ENCODE measurements at regions not wholly inside any gene's neighbourhood (a gene's known extent, or its start where the extent isn't known, plus 50 kb on each side); places are given as distances from the start of the nearest gene placed in this dataset.
A peak's percentile ranks its signal among the peaks of the same experiment; 100 is the strongest.

- H3K9me3 Mint-ChIP-seq = peaks cover 6 to 9% of the 10 kb centered on the region in 2 donors
- no peak overlapping the region for H3K4me3 Mint-ChIP-seq
- H3K27me3 Mint-ChIP-seq (ENCODE audit: low read depth) = no peaks in the 10 kb centered on the region
- H3K36me3 Mint-ChIP-seq (ENCODE audit: insufficient read depth in 2 of 2) = peaks cover 3 to 8% of the 10 kb centered on the region in 2 donors
- no peaks in the 10 kb centered on the region for H3K4me1 Mint-ChIP-seq (ENCODE audit: low read depth)
- H3K27ac Mint-ChIP-seq = no peak overlapping the region
- no peak for ATAC-seq (replicated peaks in 1 of 2)
- no peak for DNase-seq
Measured at GRCh38 chr1:29725262-29725661, 488.9 kb downstream of the PTPRU start.

- peaks cover 10 to 22% of the 10 kb centered on the region in 2 donors for H3K9me3 Mint-ChIP-seq
- DNase-seq (no peak), ATAC-seq (replicated peaks in 1 of 2) (no peak)
- H3K4me3 Mint-ChIP-seq = no peak overlapping the region
- H3K27ac Mint-ChIP-seq = peak overlapping the region; percentile 26
- peaks cover 3 to 20% of the 10 kb centered on the region in 2 donors for H3K36me3 Mint-ChIP-seq (ENCODE audit: insufficient read depth in 2 of 2)
- peaks cover 15% of the 10 kb centered on the region for H3K4me1 Mint-ChIP-seq (ENCODE audit: low read depth)
- no peaks in the 10 kb centered on the region for H3K27me3 Mint-ChIP-seq (ENCODE audit: low read depth)
Measured at GRCh38 chr1:29722598-29722997, 486.3 kb downstream of the PTPRU start.

GRCh38 chr1:29719253-29719652, 482.9 kb downstream of the PTPRU start:
- DNase-seq (peak; percentile 14 to 24), ATAC-seq (replicated peaks in 1 of 2) (peak; percentile 71 to 92)
- Mint-ChIP-seq H3K4me1 (ENCODE audit: low read depth) (peaks cover 15% of the 10 kb centered on the region), H3K27ac (peak overlapping the region; percentile 39), H3K4me3 (peak overlapping the region in 1 of 2 donors; percentile 41), H3K36me3 (ENCODE audit: insufficient read depth in 2 of 2) (peaks cover 3 to 20% of the 10 kb centered on the region in 2 donors), H3K9me3 (peaks cover 10 to 22% of the 10 kb centered on the region in 2 donors), H3K27me3 (ENCODE audit: low read depth) (peaks cover 9% of the 10 kb centered on the region)

DNA sequence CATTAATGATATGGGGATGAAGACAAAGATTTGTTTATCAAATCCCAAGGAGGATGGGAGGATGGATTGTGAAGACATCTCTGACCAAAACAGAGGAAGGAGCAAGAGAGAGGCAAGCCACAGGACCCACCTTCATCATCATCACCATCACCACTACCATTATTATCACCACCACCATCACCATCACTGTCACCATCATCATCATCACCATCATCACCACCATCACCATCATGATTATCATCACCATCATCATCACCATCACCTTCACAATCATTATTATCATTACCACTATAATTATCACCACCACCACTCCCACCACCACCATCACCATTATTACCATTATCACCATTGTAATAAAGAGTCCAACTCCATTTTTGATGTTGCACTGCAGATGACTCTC, 482.5 kb downstream of the PTPRU start:
- H3K27me3 Mint-ChIP-seq (ENCODE audit: low read depth) = peaks cover 13% of the 10 kb centered on the region
- H3K4me3 Mint-ChIP-seq = peak overlapping the region in 1 of 2 donors; percentile 41
- H3K9me3 Mint-ChIP-seq = peaks cover 8 to 19% of the 10 kb centered on the region in 2 donors
- H3K27ac Mint-ChIP-seq = no peak overlapping the region
- no peak for DNase-seq
- H3K4me1 Mint-ChIP-seq (ENCODE audit: low read depth) = peaks cover 15% of the 10 kb centered on the region
- peak in 1 of 2 donors; percentile 15 for ATAC-seq (replicated peaks in 1 of 2)
- H3K36me3 Mint-ChIP-seq (ENCODE audit: insufficient read depth in 2 of 2) = peaks cover 3 to 17% of the 10 kb centered on the region in 2 donors

GRCh38 chr1:29716306-29716705, 480.0 kb downstream of the PTPRU start:
- Mint-ChIP-seq H3K27me3 (ENCODE audit: low read depth) (peaks cover 25% of the 10 kb centered on the region), H3K4me3 (no peak overlapping the region), H3K27ac (no peak overlapping the region), H3K9me3 (peaks cover 5 to 14% of the 10 kb centered on the region in 2 donors), H3K4me1 (ENCODE audit: low read depth) (peaks cover 34% of the 10 kb centered on the region), H3K36me3 (ENCODE audit: insufficient read depth in 2 of 2) (peaks cover 0 to 14% of the 10 kb centered on the region in 2 donors)
- ATAC-seq (replicated peaks in 1 of 2) (no peak), DNase-seq (no peak)

- DNase-seq (no peak), ATAC-seq (replicated peaks in 1 of 2) (no peak)
- H3K4me1 Mint-ChIP-seq (ENCODE audit: low read depth) = peaks cover 45% of the 10 kb centered on the region
- peak overlapping the region in 1 of 2 donors; percentile 21 for H3K4me3 Mint-ChIP-seq
- peaks cover 0 to 7% of the 10 kb centered on the region in 2 donors for H3K9me3 Mint-ChIP-seq
- H3K27me3 Mint-ChIP-seq (ENCODE audit: low read depth) = peaks cover 30% of the 10 kb centered on the region
- H3K27ac Mint-ChIP-seq = no peak overlapping the region
- H3K36me3 Mint-ChIP-seq (ENCODE audit: insufficient read depth in 2 of 2) = peaks cover 0 to 6% of the 10 kb centered on the region in 2 donors
Measured at GRCh38 chr1:29713857-29714256, 477.5 kb downstream of the PTPRU start.

GRCh38 chr1:29712801-29713200, 476.5 kb downstream of the PTPRU start:
- Mint-ChIP-seq H3K9me3 (peaks cover 0 to 3% of the 10 kb centered on the region in 2 donors), H3K4me3 (no peak overlapping the region), H3K36me3 (ENCODE audit: insufficient read depth in 2 of 2) (peaks cover 0 to 3% of the 10 kb centered on the region in 2 donors), H3K27ac (no peak overlapping the region), H3K27me3 (ENCODE audit: low read depth) (peaks cover 37% of the 10 kb centered on the region), H3K4me1 (ENCODE audit: low read depth) (peaks cover 51% of the 10 kb centered on the region)
- no peak for DNase-seq
- ATAC-seq (replicated peaks in 1 of 2) = no peak

GRCh38 chr1:29712284-29712651, 475.9 kb downstream of the PTPRU start:
- ATAC-seq (replicated peaks in 1 of 2) (no peak), DNase-seq (no peak)
- H3K4me3 Mint-ChIP-seq = peak overlapping the region; percentile 49 to 63
- peaks cover 0 to 2% of the 10 kb centered on the region in 2 donors for H3K9me3 Mint-ChIP-seq
- H3K27ac Mint-ChIP-seq = peak overlapping the region; percentile 16
- peaks cover 51% of the 10 kb centered on the region for H3K4me1 Mint-ChIP-seq (ENCODE audit: low read depth)
- peaks cover 0 to 1% of the 10 kb centered on the region in 2 donors for H3K36me3 Mint-ChIP-seq (ENCODE audit: insufficient read depth in 2 of 2)
- H3K27me3 Mint-ChIP-seq (ENCODE audit: low read depth) = peaks cover 39% of the 10 kb centered on the region

GRCh38 chr1:29711582-29712283, 475.4 kb downstream of the PTPRU start:
- DNase-seq (peak; percentile 79 to 80), ATAC-seq (replicated peaks in 1 of 2) (peak; percentile 85 to 90)
- Mint-ChIP-seq H3K9me3 (peaks cover 0 to 2% of the 10 kb centered on the region in 2 donors), H3K36me3 (ENCODE audit: insufficient read depth in 2 of 2) (peaks cover 0 to 1% of the 10 kb centered on the region in 2 donors), H3K4me3 (peak overlapping the region; percentile 49 to 63), H3K27ac (peak overlapping the region; percentile 45), H3K27me3 (ENCODE audit: low read depth) (peaks cover 39% of the 10 kb centered on the region), H3K4me1 (ENCODE audit: low read depth) (peaks cover 53% of the 10 kb centered on the region)

- Mint-ChIP-seq H3K27me3 (ENCODE audit: low read depth) (peaks cover 56% of the 10 kb centered on the region), H3K4me3 (peak overlapping the region; percentile 33 to 42), H3K9me3 (peaks cover 0 to 2% of the 10 kb centered on the region in 2 donors), H3K36me3 (ENCODE audit: insufficient read depth in 2 of 2) (peaks cover 0 to 1% of the 10 kb centered on the region in 2 donors), H3K27ac (peak overlapping the region; percentile 15), H3K4me1 (ENCODE audit: low read depth) (peaks cover 56% of the 10 kb centered on the region)
- peak in 1 of 2 donors; percentile 13 for ATAC-seq (replicated peaks in 1 of 2)
- DNase-seq = peak in 1 of 2 donors; percentile 18
Measured at GRCh38 chr1:29709704-29710280, 473.5 kb downstream of the PTPRU start.

GRCh38 chr1:29708796-29709703, 472.7 kb downstream of the PTPRU start:
- ATAC-seq (replicated peaks in 1 of 2) (peak in 1 of 2 donors; percentile 8), DNase-seq (no peak)
- peaks cover 0 to 2% of the 10 kb centered on the region in 2 donors for H3K9me3 Mint-ChIP-seq
- peaks cover 56% of the 10 kb centered on the region for H3K4me1 Mint-ChIP-seq (ENCODE audit: low read depth)
- H3K36me3 Mint-ChIP-seq (ENCODE audit: insufficient read depth in 2 of 2) = peaks cover 0 to 1% of the 10 kb centered on the region in 2 donors
- peak overlapping the region; percentile 15 for H3K27ac Mint-ChIP-seq
- H3K27me3 Mint-ChIP-seq (ENCODE audit: low read depth) = peaks cover 55% of the 10 kb centered on the region
- peak overlapping the region; percentile 33 to 42 for H3K4me3 Mint-ChIP-seq

GRCh38 chr1:29708381-29708780, 472.1 kb downstream of the PTPRU start:
- Mint-ChIP-seq H3K36me3 (ENCODE audit: insufficient read depth in 2 of 2) (peaks cover 0 to 1% of the 10 kb centered on the region in 2 donors), H3K27me3 (ENCODE audit: low read depth) (peaks cover 55% of the 10 kb centered on the region), H3K27ac (no peak overlapping the region), H3K4me1 (ENCODE audit: low read depth) (peaks cover 56% of the 10 kb centered on the region), H3K9me3 (no peaks in the 10 kb centered on the region), H3K4me3 (peak overlapping the region in 1 of 2 donors; percentile 23)
- ATAC-seq (replicated peaks in 1 of 2) (no peak), DNase-seq (no peak)

All from activated T-cell treated with anti-CD3 and anti-CD28 coated beads, Interleukin-2, amount 50 U/mL, for 72 hours (primary cell).